HFF-Myc (cell line): ENCODE measurements at regions not wholly inside any gene's neighbourhood (a gene's known extent, or its start where the extent isn't known, plus 50 kb on each side); places are given as distances from the start of the nearest gene placed in this dataset.

Experiments used
- DNase-seq: peaks from one replicate; pipeline ENCODE4 v3.0.0-alpha.2; 2011; ENCODE audit warnings: low read depth; ENCODE audit errors: extremely low read depth
- H3K4me3 ChIP-seq: replicated peaks from 2 replicates; pipeline ENCODE4 v1.5.1; 2011; ENCODE audit warnings: low read depth, mild to moderate bottlenecking, control low read depth, low read length
- TF ChIP-seq, protein P1 (sequence below): IDR thresholded peaks from 2 replicates; pipeline ENCODE4 v1.5.1; 2012; ENCODE audit warnings: mild to moderate bottlenecking, low read depth, low read length, control low read depth; ENCODE audit errors: missing control alignments

DNA sequence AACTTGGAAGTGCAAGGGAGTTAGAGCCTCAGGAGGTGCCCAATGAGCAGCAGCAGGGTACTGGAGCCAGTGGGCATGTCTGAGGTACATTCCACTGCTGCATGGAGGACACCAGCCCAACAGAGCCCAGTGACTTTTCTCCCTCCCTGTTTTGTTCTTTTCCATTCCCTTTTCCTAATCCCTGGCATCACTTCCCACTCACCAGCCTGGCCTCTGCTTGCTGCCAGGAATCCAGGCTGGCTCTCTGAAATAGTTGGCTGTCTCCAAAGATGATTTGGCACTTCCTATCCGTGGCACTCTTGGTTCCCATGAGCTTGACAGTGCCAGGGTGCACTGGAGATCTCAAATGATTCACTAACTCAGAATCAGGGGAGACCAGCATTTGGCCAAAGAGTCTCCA lies 97.7 kb upstream of the ZPBP start:
- DNase-seq, result no peak
- TF ChIP-seq, protein P1, sequence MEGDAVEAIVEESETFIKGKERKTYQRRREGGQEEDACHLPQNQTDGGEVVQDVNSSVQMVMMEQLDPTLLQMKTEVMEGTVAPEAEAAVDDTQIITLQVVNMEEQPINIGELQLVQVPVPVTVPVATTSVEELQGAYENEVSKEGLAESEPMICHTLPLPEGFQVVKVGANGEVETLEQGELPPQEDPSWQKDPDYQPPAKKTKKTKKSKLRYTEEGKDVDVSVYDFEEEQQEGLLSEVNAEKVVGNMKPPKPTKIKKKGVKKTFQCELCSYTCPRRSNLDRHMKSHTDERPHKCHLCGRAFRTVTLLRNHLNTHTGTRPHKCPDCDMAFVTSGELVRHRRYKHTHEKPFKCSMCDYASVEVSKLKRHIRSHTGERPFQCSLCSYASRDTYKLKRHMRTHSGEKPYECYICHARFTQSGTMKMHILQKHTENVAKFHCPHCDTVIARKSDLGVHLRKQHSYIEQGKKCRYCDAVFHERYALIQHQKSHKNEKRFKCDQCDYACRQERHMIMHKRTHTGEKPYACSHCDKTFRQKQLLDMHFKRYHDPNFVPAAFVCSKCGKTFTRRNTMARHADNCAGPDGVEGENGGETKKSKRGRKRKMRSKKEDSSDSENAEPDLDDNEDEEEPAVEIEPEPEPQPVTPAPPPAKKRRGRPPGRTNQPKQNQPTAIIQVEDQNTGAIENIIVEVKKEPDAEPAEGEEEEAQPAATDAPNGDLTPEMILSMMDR, result no peak
- no peak overlapping the region for H3K4me3 ChIP-seq

GRCh38 chr7:50189371-50189770 lies 96.3 kb upstream of the ZPBP start:
- H3K4me3 ChIP-seq, result no peak overlapping the region
- TF ChIP-seq, protein P1, result no peak
- DNase-seq, result no peak

DNA sequence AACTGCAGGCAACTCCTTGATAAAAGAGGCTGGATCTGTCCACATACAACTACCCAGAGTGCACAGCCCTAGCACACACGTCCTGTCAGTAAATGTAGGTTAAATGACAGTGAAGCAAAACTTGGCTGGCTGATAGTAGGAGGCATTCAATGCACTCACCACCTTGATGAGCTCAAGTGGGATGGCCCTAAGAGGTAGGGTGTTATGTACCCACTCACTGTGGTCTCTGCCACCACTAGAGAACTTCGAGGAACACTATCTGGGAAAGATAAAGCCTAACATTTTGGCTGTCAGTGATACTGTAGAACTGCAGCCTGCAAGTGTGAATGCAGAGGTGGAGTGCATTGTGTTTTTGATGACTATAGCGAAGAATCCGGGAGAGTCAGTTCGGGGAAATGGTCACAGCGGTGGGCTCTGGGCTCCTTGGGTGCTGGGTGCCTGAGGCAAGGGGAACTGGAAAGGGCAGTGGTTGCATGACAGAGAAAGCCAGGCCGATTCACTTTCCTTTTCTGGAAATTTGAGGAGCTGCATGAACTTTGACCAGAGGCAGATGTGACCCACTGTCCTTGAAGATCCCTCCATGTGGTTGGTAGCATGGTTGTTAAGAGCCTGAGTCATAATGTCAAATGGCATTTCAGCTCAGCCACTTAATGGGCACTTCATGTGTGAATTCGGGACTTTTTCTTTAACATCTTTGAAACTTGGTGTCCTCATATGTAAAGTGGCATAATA lies 93.1 kb upstream of the ZPBP start:
- no peak for DNase-seq
- H3K4me3 ChIP-seq, result no peak overlapping the region
- TF ChIP-seq, protein P1, result no peak

DNA sequence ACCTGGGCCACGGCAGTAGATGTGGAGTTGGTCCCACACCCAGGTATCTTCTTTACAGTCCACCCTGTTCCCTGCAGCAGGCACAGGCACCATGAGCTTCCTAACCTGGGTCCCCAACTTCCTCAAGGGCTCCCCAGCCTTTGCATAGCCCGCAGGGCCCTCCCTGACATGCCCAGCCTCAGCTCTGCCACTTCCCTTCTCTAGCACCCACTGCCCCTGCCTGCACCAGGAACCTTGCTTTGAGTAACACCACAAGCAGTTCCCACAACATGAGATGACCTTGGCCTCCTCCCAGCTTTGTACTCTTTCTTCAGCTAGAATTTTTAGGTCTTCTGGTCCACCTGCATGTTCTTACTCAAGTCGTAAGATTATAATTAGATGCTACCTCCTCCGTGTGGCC lies 92.2 kb upstream of the ZPBP start:
- TF ChIP-seq, protein P1, result no peak
- H3K4me3 ChIP-seq, result no peak overlapping the region
- DNase-seq, result no peak

DNA sequence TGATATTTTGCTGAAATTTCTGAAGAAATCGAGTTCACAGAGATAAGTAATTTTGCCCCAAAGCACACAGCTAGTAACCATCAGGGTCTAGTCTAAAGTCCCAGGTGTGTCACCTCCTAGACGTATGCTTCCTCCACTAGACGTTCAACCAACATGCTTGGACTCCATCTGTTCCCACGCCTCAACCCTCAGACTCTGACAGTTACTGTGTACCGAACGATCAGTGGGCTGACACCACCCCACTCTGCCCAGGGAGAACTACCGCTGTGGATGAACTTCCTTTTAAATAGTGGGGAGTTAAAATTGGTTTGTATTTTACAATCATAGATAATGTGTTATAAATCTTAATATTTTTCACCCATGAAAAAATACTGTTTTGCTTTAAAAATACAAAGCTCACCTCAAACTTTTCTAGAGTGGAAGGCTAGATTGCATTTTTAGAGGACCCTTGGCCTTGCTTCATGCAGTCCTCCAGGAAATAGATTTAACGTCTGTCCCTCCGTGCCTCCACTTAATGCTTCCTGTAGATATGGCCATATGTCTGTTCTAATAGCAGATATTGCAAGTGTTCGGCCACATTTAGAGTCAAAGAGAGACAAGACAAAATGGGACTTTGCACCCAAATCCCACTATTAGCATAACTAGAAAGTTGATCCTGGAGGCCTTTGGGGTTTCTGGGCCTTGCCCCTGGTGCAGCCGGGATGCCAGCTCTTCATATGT lies 91.4 kb upstream of the ZPBP start:
- TF ChIP-seq, protein P1, result no peak
- DNase-seq, result no peak
- no peak overlapping the region for H3K4me3 ChIP-seq

DNA sequence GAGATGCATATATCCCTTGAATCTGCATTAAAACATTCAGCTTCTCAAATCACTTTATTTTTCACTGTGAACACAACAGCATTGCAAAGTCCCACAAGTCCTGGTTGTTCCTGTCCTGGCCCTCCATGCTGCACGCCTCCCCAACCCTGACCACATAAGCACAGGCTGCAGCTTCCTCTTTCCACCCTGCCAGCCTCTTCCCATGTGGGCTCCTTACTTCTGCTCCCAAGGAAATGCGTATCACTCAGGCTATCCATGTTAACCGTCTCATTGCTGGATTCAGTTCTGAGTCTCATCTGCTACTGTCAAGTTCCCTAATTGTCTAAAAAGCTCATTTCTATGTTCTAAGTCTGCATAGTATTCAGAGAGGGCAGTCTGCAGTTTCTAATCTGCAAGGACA lies 89.7 kb upstream of the ZPBP start:
- DNase-seq, result no peak
- TF ChIP-seq, protein P1, result no peak
- H3K4me3 ChIP-seq, result no peak overlapping the region

DNA sequence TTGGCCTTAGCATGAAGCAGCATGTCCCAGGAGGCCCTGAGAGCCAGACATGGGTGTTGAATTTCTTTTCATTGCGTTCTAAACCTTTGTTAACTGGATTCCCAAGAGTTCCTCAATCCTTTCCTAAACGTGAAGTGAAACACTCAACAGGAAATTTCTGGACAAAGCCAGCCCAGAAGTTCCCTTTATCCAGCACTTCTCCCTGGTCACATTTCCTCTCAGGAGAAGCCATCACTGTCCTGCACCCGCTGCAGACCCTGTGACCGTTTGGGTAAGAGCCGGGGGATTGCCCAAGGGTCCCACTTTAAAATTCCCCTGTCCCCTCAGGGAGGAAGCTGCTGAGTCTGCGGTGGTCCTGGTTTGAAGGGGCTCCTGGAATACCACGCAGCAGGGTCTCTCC lies 88.0 kb upstream of the ZPBP start:
- TF ChIP-seq, protein P1, result no peak
- no peak for DNase-seq
- H3K4me3 ChIP-seq, result no peak overlapping the region
